ENCODE measurements at regions not wholly inside any gene's neighbourhood (a gene's known extent, or its start where the extent isn't known, plus 50 kb on each side); places are given as distances from the start of the nearest gene placed in this dataset.

GRCh38 chr14:40199101-40199500, 766.9 kb upstream of the FBXO33 start:
- TF ChIP-seq, protein P1, sequence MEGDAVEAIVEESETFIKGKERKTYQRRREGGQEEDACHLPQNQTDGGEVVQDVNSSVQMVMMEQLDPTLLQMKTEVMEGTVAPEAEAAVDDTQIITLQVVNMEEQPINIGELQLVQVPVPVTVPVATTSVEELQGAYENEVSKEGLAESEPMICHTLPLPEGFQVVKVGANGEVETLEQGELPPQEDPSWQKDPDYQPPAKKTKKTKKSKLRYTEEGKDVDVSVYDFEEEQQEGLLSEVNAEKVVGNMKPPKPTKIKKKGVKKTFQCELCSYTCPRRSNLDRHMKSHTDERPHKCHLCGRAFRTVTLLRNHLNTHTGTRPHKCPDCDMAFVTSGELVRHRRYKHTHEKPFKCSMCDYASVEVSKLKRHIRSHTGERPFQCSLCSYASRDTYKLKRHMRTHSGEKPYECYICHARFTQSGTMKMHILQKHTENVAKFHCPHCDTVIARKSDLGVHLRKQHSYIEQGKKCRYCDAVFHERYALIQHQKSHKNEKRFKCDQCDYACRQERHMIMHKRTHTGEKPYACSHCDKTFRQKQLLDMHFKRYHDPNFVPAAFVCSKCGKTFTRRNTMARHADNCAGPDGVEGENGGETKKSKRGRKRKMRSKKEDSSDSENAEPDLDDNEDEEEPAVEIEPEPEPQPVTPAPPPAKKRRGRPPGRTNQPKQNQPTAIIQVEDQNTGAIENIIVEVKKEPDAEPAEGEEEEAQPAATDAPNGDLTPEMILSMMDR (IDR thresholded peaks at IDR 0.05) = no peak
- TF ChIP-seq EP300 (IDR thresholded peaks at IDR 0.05) (no peak), POLR2A (IDR thresholded peaks at IDR 0.05) (no peak)

Measured in stomach (tissue), 4 donors.